RPMI8226 (cell line): ENCODE measurements at regions not wholly inside any gene's neighbourhood (a gene's known extent, or its start where the extent isn't known, plus 50 kb on each side); places are given as distances from the start of the nearest gene placed in this dataset.

Source experiments
- DNase-seq: peaks from one replicate; pipeline ENCODE4 v3.0.0-alpha.2; 2015

GRCh38 chr3:13714251-13714916 is 165.5 kb downstream of the FBLN2 start:
- DNase-seq: no peak

- no peak for DNase-seq
Observed at GRCh38 chr3:13713396-13713795, 164.5 kb downstream of the FBLN2 start.

GRCh38 chr3:13712682-13713180 is 163.8 kb downstream of the FBLN2 start:
- no peak for DNase-seq

- DNase-seq: no peak
Observed at GRCh38 chr3:13711911-13712650, 163.2 kb downstream of the FBLN2 start.

GRCh38 chr3:13710251-13710650 is 161.3 kb downstream of the FBLN2 start:
- DNase-seq: no peak

- DNase-seq: no peak
Observed at GRCh38 chr3:13709706-13710105, 160.8 kb downstream of the FBLN2 start.

- no peak for DNase-seq
Observed at GRCh38 chr3:13708871-13709595, 160.1 kb downstream of the FBLN2 start.

GRCh38 chr3:13708301-13708700 is 159.4 kb downstream of the FBLN2 start:
- DNase-seq: no peak

GRCh38 chr3:13707456-13707855 is 158.5 kb downstream of the FBLN2 start:
- no peak for DNase-seq

GRCh38 chr3:13706886-13707285 is 158.0 kb downstream of the FBLN2 start:
- no peak for DNase-seq

- DNase-seq: no peak
Observed at GRCh38 chr3:13706451-13706850, 157.5 kb downstream of the FBLN2 start.

- DNase-seq: no peak
Observed at GRCh38 chr3:13705702-13706280, 156.9 kb downstream of the FBLN2 start.

GRCh38 chr3:13705051-13705450 is 156.1 kb downstream of the FBLN2 start:
- no peak for DNase-seq

GRCh38 chr3:13704174-13704573 is 155.2 kb downstream of the FBLN2 start:
- no peak for DNase-seq

- no peak for DNase-seq
Observed at GRCh38 chr3:13703071-13703470, 154.1 kb downstream of the FBLN2 start.

GRCh38 chr3:13702286-13702685 is 153.4 kb downstream of the FBLN2 start:
- no peak for DNase-seq

GRCh38 chr3:13700889-13701288 is 152.0 kb downstream of the FBLN2 start:
- DNase-seq: no peak

GRCh38 chr3:13700362-13700761 is 151.4 kb downstream of the FBLN2 start:
- DNase-seq: no peak

GRCh38 chr3:13696699-13697098 is 147.8 kb downstream of the FBLN2 start:
- DNase-seq: no peak

GRCh38 chr3:13693441-13693840 is 144.5 kb downstream of the FBLN2 start:
- no peak for DNase-seq

- no peak for DNase-seq
Observed at GRCh38 chr3:13690636-13691035, 141.7 kb downstream of the FBLN2 start.

- DNase-seq: no peak
Observed at GRCh38 chr3:13689373-13690260, 140.7 kb downstream of the FBLN2 start.
